Thyroid gland (tissue), 4 donors: ENCODE measurements at regions not wholly inside any gene's neighbourhood (a gene's known extent, or its start where the extent isn't known, plus 50 kb on each side); places are given as distances from the start of the nearest gene placed in this dataset.

Experiments used
- DNase-seq, 2 donors: peaks; one replicate each; pipeline ENCODE4 v3.0.0-alpha.2; 2019
- H3K27ac ChIP-seq, 3 donors: fragments of 200-600 bp; sonication (generic); 1 replicate in 2 of 3; 2 replicates in 1 of 3; pipeline ENCODE4 v1.5.1; 2016 to 2019; ENCODE audit warnings: mild to moderate bottlenecking in 1 of 3, moderate library complexity in 1 of 3
- H3K27me3 ChIP-seq: fragments of 200-600 bp; sonication (generic); one replicate; pipeline ENCODE4 v1.5.1; 2019
- H3K36me3 ChIP-seq, 2 donors: fragments of 200-600 bp; sonication (generic); one replicate each; pipeline ENCODE4 v1.5.1; 2016 to 2019
- H3K4me1 ChIP-seq, 2 donors: fragments of 200-600 bp; sonication (generic); one replicate each; pipeline ENCODE4 v1.5.1; 2017 to 2019
- H3K4me3 ChIP-seq, 3 donors: fragments of 200-600 bp; sonication (generic); replicated peaks in 1 of 3; 1 replicate in 2 of 3; 2 replicates in 1 of 3; pipeline ENCODE4 v1.5.1; 2016; ENCODE audit warnings: mild to moderate bottlenecking in 1 of 3
- H3K9me3 ChIP-seq: fragments of 200-600 bp; sonication (generic); one replicate; pipeline ENCODE4 v1.5.1; 2017
- CTCF ChIP-seq, 6 experiments: fragments of 200-600 bp in 3 of 6; fragments of 450-650 bp in 3 of 6; sonication (generic) in 3 of 6; IDR thresholded peaks; one replicate each; pipeline ENCODE4 v1.5.1; 2016 to 2019; ENCODE audit warnings: antibody characterized with exemption in 6 of 6, mild to moderate bottlenecking in 2 of 6, inconsistent platforms in 1 of 6, moderate library complexity in 1 of 6
- POLR2A ChIP-seq, 2 donors: fragments of 450-650 bp; IDR thresholded peaks; one replicate each; pipeline ENCODE4 v1.6.1; 2017; ENCODE audit warnings: antibody characterized with exemption in 2 of 2, mild to moderate bottlenecking in 2 of 2, moderate library complexity in 1 of 2
- WGBS, 2 donors: methylation state at CpG; one replicate each; pipeline ENCODE4 v1.1.5; 2017; 5-methylcytosine and 5-hydroxymethylcytosine counted together
- intact Hi-C: fragments of 100-400 bp; cut with DNase I; formaldehyde crosslinking; loops from one replicate; pipeline ENCODE4 v1.15.1; 2023

GRCh38 chr12:40616383-40616915 lies 75.8 kb upstream of the CNTN1 start:
- Histone ChIP-seq H3K9me3 (no peaks in the 10 kb centered on the region), H3K27me3 (no peaks in the 10 kb centered on the region), H3K36me3 (no peaks in the 10 kb centered on the region), H3K27ac (no peak overlapping the region), H3K4me1 (no peaks in the 10 kb centered on the region), H3K4me3 (no peak overlapping the region)
- intact Hi-C loops, result no loop called here
- no peak for DNase-seq
- WGBS, 2 donors, result 84 to 87% methylated on average over 4 of the region's 4 CpGs
- no peak for TF ChIP-seq POLR2A (IDR thresholded peaks at IDR 0.05)
- TF ChIP-seq CTCF (IDR thresholded peaks at IDR 0.05), result no peak

GRCh38 chr12:40618636-40619035 lies 73.6 kb upstream of the CNTN1 start:
- Histone ChIP-seq H3K9me3 (no peaks in the 10 kb centered on the region), H3K27me3 (no peaks in the 10 kb centered on the region), H3K4me3 (no peak overlapping the region), H3K4me1 (no peaks in the 10 kb centered on the region), H3K36me3 (no peaks in the 10 kb centered on the region), H3K27ac (no peak overlapping the region)
- no peak for TF ChIP-seq CTCF (IDR thresholded peaks at IDR 0.05)
- TF ChIP-seq POLR2A (IDR thresholded peaks at IDR 0.05), result no peak
- intact Hi-C loops, result no loop called here
- WGBS, 2 donors, result 88 to 94% methylated on average over 1 of the region's 1 CpG
- DNase-seq, result no peak

GRCh38 chr12:40620564-40621019 lies 71.6 kb upstream of the CNTN1 start:
- intact Hi-C loops, result loop anchor here (5.0 kb wide), 1 partner anchor 302 kb away; no protein-coding TSS in a partner anchor
- WGBS, 2 donors, result 95 to 97% methylated on average over 11 to 15 of the region's 38 CpGs

GRCh38 chr12:40622246-40622838 lies 69.9 kb upstream of the CNTN1 start:
- intact Hi-C loops, result loop anchor here (5.0 kb wide), 1 partner anchor 300 kb away; no protein-coding TSS in a partner anchor
- Histone ChIP-seq H3K27me3 (no peaks in the 10 kb centered on the region), H3K36me3 (no peaks in the 10 kb centered on the region), H3K4me3 (no peak overlapping the region), H3K4me1 (no peaks in the 10 kb centered on the region), H3K27ac (no peak overlapping the region), H3K9me3 (no peaks in the 10 kb centered on the region)
- 37 to 42% methylated on average over 3 of the region's 3 CpGs for WGBS, 2 donors
- DNase-seq, result peak; percentile 60 to 66
- TF ChIP-seq POLR2A (IDR thresholded peaks at IDR 0.05) (no peak), CTCF (IDR thresholded peaks at IDR 0.05) (peak; percentile 15 to 75 (median 56))

More at GRCh38 chr12:40620564-40621019, 71.6 kb upstream of the CNTN1 start:
- Histone ChIP-seq H3K36me3 (no peaks in the 10 kb centered on the region), H3K27me3 (no peaks in the 10 kb centered on the region), H3K4me3 (no peak overlapping the region), H3K9me3 (no peaks in the 10 kb centered on the region), H3K4me1 (no peaks in the 10 kb centered on the region), H3K27ac (no peak overlapping the region)
- TF ChIP-seq POLR2A (IDR thresholded peaks at IDR 0.05) (no peak), CTCF (IDR thresholded peaks at IDR 0.05) (no peak)
- no peak for DNase-seq

GRCh38 chr12:40632171-40632570 lies 60.1 kb upstream of the CNTN1 start:
- intact Hi-C loops, result no loop called here
- no peak for TF ChIP-seq CTCF (IDR thresholded peaks at IDR 0.05)
- TF ChIP-seq POLR2A (IDR thresholded peaks at IDR 0.05), result no peak
- H3K4me1 ChIP-seq, result peaks cover 0 to 4% of the 10 kb centered on the region in 2 donors
- H3K4me3 ChIP-seq, result no peak overlapping the region
- no peaks in the 10 kb centered on the region for H3K27me3 ChIP-seq
- H3K9me3 ChIP-seq, result no peaks in the 10 kb centered on the region
- no peaks in the 10 kb centered on the region for H3K36me3 ChIP-seq
- DNase-seq, result no peak
- H3K27ac ChIP-seq, result no peak overlapping the region
